K562 (cell line): ENCODE measurements at regions not wholly inside any gene's neighbourhood (a gene's known extent, or its start where the extent isn't known, plus 50 kb on each side); places are given as distances from the start of the nearest gene placed in this dataset.

Experiments
- ATAC-seq: fragments of 200-7000 bp; cut with Tn5 transposase; 3 replicates; pipeline ENCODE4 v1.9.1; 2020; ENCODE audit warnings: moderate library complexity
- BruUV-seq: library from RNA; stranded (reverse); fragments of 400-500 nt; replicated peaks from 2 replicates; lab custom pipeline; 2021; lab: Mats Ljungman, UMichigan
- CTCF ChIA-PET: fragments of 300-600 bp; formaldehyde crosslinking; extraction: SDS; loops from one replicate; lab custom pipeline; 2021; ENCODE audit warnings: low intra/inter-chr PET ratio; lab: Yijun Ruan, JAX
- POLR2A ChIA-PET: fragments of 300-600, 350-650 bp; sonication (Branson Sonifier 250); formaldehyde crosslinking; extraction: SDS; loops from one replicate; lab custom pipeline; 2021; ENCODE audit warnings: antibody characterized with exemption, inconsistent platforms; lab: Yijun Ruan, JAX
- DNase-seq, 4 experiments: peaks; one replicate each; pipeline versions ENCODE4 v3.0.0 to v3.0.0-alpha.2; 2011 to 2018; ENCODE audit warnings: low spot score in 3 of 4, mixed read lengths in 3 of 4; ENCODE audit errors: extremely low read depth in 1 of 4
- FAIRE-seq: peaks from 2 replicates; lab custom pipeline; 2011; peaks lifted over from hg19 to GRCh38; lab: Jason Lieb, UNC
- H2AFZ ChIP-seq: 2 replicates; pipeline ENCODE4 v1.6.0; 2011; ENCODE audit warnings: low read depth, low read length, control low read depth, inconsistent platforms
- H3K27ac ChIP-seq: fragments of 200-600 bp; 3 replicates; pipeline ENCODE4 v1.8.0; 2011; ENCODE audit warnings: low read depth, mild to moderate bottlenecking, control low read depth, inconsistent platforms, low read length, moderate library complexity, mixed read lengths; ENCODE audit errors: extremely low read depth
- H3K27me3 ChIP-seq, 2 experiments: fragments of 300-600 bp in 1 of 2; 2 replicates in 1 of 2; 3 replicates in 1 of 2; pipeline versions ENCODE4 v1.6.0 to v1.8.0; 2011; ENCODE audit warnings: inconsistent platforms in 2 of 2, low read length in 2 of 2, mild to moderate bottlenecking in 1 of 2, mixed read lengths in 1 of 2, moderate library complexity in 1 of 2; ENCODE audit not compliant: control insufficient read depth in 2 of 2, insufficient read depth in 2 of 2
- H3K36me3 ChIP-seq: fragments of 300-600 bp; 3 replicates; pipeline ENCODE4 v1.8.0; 2011; ENCODE audit warnings: mild to moderate bottlenecking, low read length, inconsistent platforms; ENCODE audit not compliant: control insufficient read depth, insufficient read depth
- H3K4me1 ChIP-seq, 2 experiments: fragments of 200-600 bp in 1 of 2; replicated peaks in 1 of 2; 2 replicates in 1 of 2; 3 replicates in 1 of 2; pipeline versions ENCODE4 v1.5.1 to v1.8.0; 2011; ENCODE audit warnings: inconsistent platforms in 2 of 2, low read length in 2 of 2, mild to moderate bottlenecking in 1 of 2, mixed read lengths in 1 of 2, moderate library complexity in 1 of 2; ENCODE audit not compliant: control insufficient read depth in 2 of 2, insufficient read depth in 2 of 2
- H3K4me2 ChIP-seq: 2 replicates; pipeline ENCODE4 v1.6.1; 2011; ENCODE audit warnings: low read length, control low read depth, inconsistent platforms, mixed read lengths; ENCODE audit not compliant: insufficient read depth
- H3K4me3 ChIP-seq: fragments of 200-600 bp; sonication (generic), shearing (Covaris generic); 2 replicates; pipeline ENCODE4 v1.5.1; 2016; ENCODE audit warnings: control low read depth, inconsistent platforms
- H3K79me2 ChIP-seq: fragments of 200-600 bp; 3 replicates; pipeline ENCODE4 v1.8.0; 2011; ENCODE audit warnings: low read length, inconsistent platforms; ENCODE audit not compliant: control insufficient read depth, insufficient read depth
- H3K9ac ChIP-seq, 2 experiments: 2 replicates each; pipeline versions ENCODE4 v1.6.0 to v1.6.1; 2011; ENCODE audit warnings: low read depth in 2 of 2, low read length in 2 of 2, control low read depth in 1 of 2, inconsistent platforms in 1 of 2, mild to moderate bottlenecking in 1 of 2, mixed read lengths in 1 of 2; ENCODE audit not compliant: insufficient read depth in 1 of 2
- H3K9me1 ChIP-seq: one replicate; pipeline ENCODE4 v1.6.0; 2011; ENCODE audit warnings: inconsistent platforms, mild to moderate bottlenecking, low read length, moderate library complexity; ENCODE audit not compliant: control insufficient read depth, insufficient read depth
- H3K9me3 ChIP-seq: replicated peaks from 2 replicates; pipeline ENCODE4 v1.5.1; 2011; ENCODE audit warnings: low read depth, low read length, inconsistent platforms; ENCODE audit not compliant: control insufficient read depth, insufficient read depth
- H4K20me1 ChIP-seq: replicated peaks from 2 replicates; pipeline ENCODE4 v1.6.1; 2011; ENCODE audit warnings: low read length, inconsistent platforms, mixed read lengths; ENCODE audit not compliant: control insufficient read depth, insufficient read depth
- BCOR ChIP-seq: fragments of 450-650 bp; IDR thresholded peaks from 2 replicates; pipeline ENCODE4 v1.6.1; 2016
- BRF1 ChIP-seq: IDR thresholded peaks from 3 replicates; pipeline ENCODE4 v1.6.1; 2011; ENCODE audit warnings: borderline replicate concordance, mild to moderate bottlenecking; ENCODE audit not compliant: insufficient read length; ENCODE audit errors: extremely low read depth
- ESRRA ChIP-seq: fragments of 450-650 bp; IDR thresholded peaks from 2 replicates; pipeline ENCODE4 v1.6.1; 2014; ENCODE audit warnings: low read depth, mild to moderate bottlenecking, moderate library complexity, borderline replicate concordance
- FOXP1 ChIP-seq: sonication (generic); formaldehyde crosslinking; IDR thresholded peaks from 2 replicates; pipeline ENCODE4 v1.8.0; 2022; ENCODE audit warnings: mild to moderate bottlenecking, missing genetic modification reagents
- GTF2E2 ChIP-seq: fragments of 200-800 bp; sonication (Bioruptor generic); IDR thresholded peaks from 2 replicates; pipeline ENCODE4 v1.6.1; 2016; ENCODE audit warnings: missing genetic modification characterization, missing compliant biosample characterization
- KDM1A ChIP-seq, 2 experiments: fragments of 450-650 bp; IDR thresholded peaks; 2 replicates each; pipeline ENCODE4 v1.6.1; 2016; ENCODE audit warnings: mild to moderate bottlenecking in 2 of 2
- NFATC3 ChIP-seq: fragments of 450-650 bp; IDR thresholded peaks from 2 replicates; pipeline ENCODE4 v1.6.1; 2017; ENCODE audit warnings: mild to moderate bottlenecking
- PKNOX1 ChIP-seq: fragments of 450-650 bp; IDR thresholded peaks from 2 replicates; pipeline ENCODE4 v1.6.1; 2016
- RBM34 ChIP-seq: fragments of 200-400 bp; formaldehyde crosslinking; IDR thresholded peaks from 2 replicates; pipeline ENCODE4 v1.6.1; 2018; ENCODE audit warnings: low read length, borderline replicate concordance; ENCODE audit not compliant: insufficient read depth
- RBM39 ChIP-seq: fragments of 200-400 bp; formaldehyde crosslinking; optimal IDR thresholded peaks from 2 replicates; pipeline ENCODE3; 2018; ENCODE audit warnings: low read depth, low read length
- SMAD1 ChIP-seq: fragments of 150-350 bp; IDR thresholded peaks from 2 replicates; pipeline ENCODE4 v1.6.1; 2014; ENCODE audit warnings: low read length, low read depth; ENCODE audit not compliant: partially characterized antibody
- UBTF ChIP-seq, 2 experiments: IDR thresholded peaks; 2 replicates each; pipeline ENCODE4 v1.6.1; 2012; ENCODE audit warnings: improper control_type of control experiment in 2 of 2, low read depth in 2 of 2, low read length in 2 of 2, borderline replicate concordance in 1 of 2
- ZNF146 ChIP-seq: IDR thresholded peaks from one replicate; pipeline ENCODE4 v1.6.1; 2018; ENCODE audit warnings: missing compliant biosample characterization; ENCODE audit not compliant: unreplicated experiment
- ZNF583 ChIP-seq: fragments of 250-450 bp; sonication (Bioruptor Pico); IDR thresholded peaks from 2 replicates; pipeline ENCODE4 v1.4.0; 2020
- WGBS: fragments of 100-300 bp; shearing (Covaris generic); methylation state at CpG from one replicate; pipeline ENCODE4 v1.1.6; 2016; ENCODE audit warnings: low coverage, mixed read lengths; ENCODE audit not compliant: insufficient coverage; ENCODE audit errors: missing lambda C conversion rate; 5-methylcytosine and 5-hydroxymethylcytosine counted together
- in situ Hi-C: fragments of 300-500 bp; cut with MboI; formaldehyde crosslinking; loops from 4 replicates; pipeline ENCODE4 v1.15.0; 2018; ENCODE audit warnings: inconsistent platforms, mixed read lengths
- intact Hi-C: fragments of 100-400 bp; cut with micrococcal nuclease; formaldehyde crosslinking; loops from 2 replicates; pipeline ENCODE4 v1.14.2; 2022
- TF ChIP-seq, protein P1 (sequence below): sonication (generic); IDR thresholded peaks from 2 replicates; pipeline ENCODE4 v1.6.1; 2016

- TF ChIP-seq PKNOX1: no peak
- TF ChIP-seq GTF2E2 (tag): no peak
- no peak for TF ChIP-seq NFATC3
- no peak for TF ChIP-seq ESRRA
- no peak for TF ChIP-seq FOXP1
- no peak for TF ChIP-seq KDM1A (IDR thresholded peaks at IDR 0.05)
- TF ChIP-seq, protein P1, sequence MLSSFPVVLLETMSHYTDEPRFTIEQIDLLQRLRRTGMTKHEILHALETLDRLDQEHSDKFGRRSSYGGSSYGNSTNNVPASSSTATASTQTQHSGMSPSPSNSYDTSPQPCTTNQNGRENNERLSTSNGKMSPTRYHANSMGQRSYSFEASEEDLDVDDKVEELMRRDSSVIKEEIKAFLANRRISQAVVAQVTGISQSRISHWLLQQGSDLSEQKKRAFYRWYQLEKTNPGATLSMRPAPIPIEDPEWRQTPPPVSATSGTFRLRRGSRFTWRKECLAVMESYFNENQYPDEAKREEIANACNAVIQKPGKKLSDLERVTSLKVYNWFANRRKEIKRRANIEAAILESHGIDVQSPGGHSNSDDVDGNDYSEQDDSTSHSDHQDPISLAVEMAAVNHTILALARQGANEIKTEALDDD: no peak
- TF ChIP-seq SMAD1: no peak
- no peak for TF ChIP-seq ZNF583 (CRISPR knock-in tag)
- TF ChIP-seq RBM34: no peak
- no peak for TF ChIP-seq ZNF146 (CRISPR knock-in tag)
- no peak for TF ChIP-seq BCOR
- no peak for TF ChIP-seq RBM39
- no peak for TF ChIP-seq UBTF (IDR thresholded peaks at IDR 0.05; ENCODE audit: borderline replicate concordance in 1 of 2, low read depth in 2 of 2, low read length in 2 of 2)
- no peak for TF ChIP-seq BRF1
- no peak for FAIRE-seq
- H3K4me2 ChIP-seq: no peak overlapping the region
- ChIA-PET POLR2A (no interaction called here), CTCF (no interaction called here)
- DNase-seq: no peak
- no peak overlapping the region for H3K27ac ChIP-seq
- no peaks in the 10 kb centered on the region for H3K4me1 ChIP-seq
- BruUV-seq: no TSS peak
- 0% methylated on average over 6 of the region's 6 CpGs for WGBS
- in situ Hi-C loops (no loop called here), intact Hi-C loops (no loop called here)
- no peaks in the 10 kb centered on the region for H4K20me1 ChIP-seq
- no peaks in the 10 kb centered on the region for H3K9me1 ChIP-seq
- H3K36me3 ChIP-seq: no peaks in the 10 kb centered on the region
- H3K9me3 ChIP-seq: 0 out of 2 replicates have a peak, but pooled peaks cover 1% of the 10 kb centered on the region
- H3K4me3 ChIP-seq: no peak overlapping the region
- no peaks in the 10 kb centered on the region for H3K79me2 ChIP-seq
- H3K27me3 ChIP-seq: no peaks in the 10 kb centered on the region
- no peak overlapping the region for H3K9ac ChIP-seq
- no peak for ATAC-seq
- H2AFZ ChIP-seq: no peak overlapping the region
Observed at GRCh38 chr10:36185097-36185496, 543.0 kb upstream of the FZD8 start.
